Activated CD4-positive, alpha-beta T cell treated with anti-CD3 and anti-CD28 coated beads for 4 hours (primary cell): ENCODE measurements at regions not wholly inside any gene's neighbourhood (a gene's known extent, or its start where the extent isn't known, plus 50 kb on each side); places are given as distances from the start of the nearest gene placed in this dataset.
A peak's percentile ranks its signal among the peaks of the same experiment; 100 is the strongest.

Experiments
- DNase-seq, 2 donors: peaks; one replicate each; pipeline ENCODE4 v3.0.0-alpha.2; 2020

DNA sequence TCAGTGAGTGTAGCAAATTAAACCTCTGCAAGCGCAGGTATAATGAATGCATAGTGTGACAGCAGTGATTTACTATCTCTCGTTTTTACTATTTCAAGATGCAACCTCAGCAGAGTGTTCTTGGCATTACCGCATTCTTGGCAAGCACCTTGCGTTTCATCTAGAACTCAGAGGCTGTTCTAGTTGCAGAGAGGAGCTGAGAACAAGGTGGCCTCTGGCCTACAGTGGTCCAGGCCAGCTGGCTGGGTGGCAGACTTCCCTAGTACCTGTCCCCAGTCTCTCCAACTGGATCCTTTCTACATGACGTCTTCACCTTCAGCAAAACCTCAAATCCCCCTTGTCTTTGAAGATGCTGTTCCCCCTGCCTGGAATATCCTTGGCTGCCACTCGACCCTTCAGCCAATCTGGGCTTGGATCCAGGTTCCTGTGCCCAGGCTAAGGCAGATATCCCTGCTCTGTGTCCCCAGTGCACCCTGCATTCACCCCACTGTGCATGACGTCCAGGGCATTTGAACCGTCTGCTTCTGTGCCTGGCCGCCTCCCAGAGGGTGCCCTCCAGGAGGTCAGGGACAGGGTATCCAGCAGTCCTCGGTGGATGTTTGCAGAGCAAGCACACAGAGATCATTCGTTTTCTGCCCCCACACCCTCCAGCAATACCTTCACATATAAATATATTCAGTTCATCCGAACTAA is 120.4 kb upstream of the CPEB4 start:
- DNase-seq, result no peak

GRCh38 chr5:173768267-173768806 is 119.8 kb upstream of the CPEB4 start:
- no peak for DNase-seq

GRCh38 chr5:173768891-173769290 is 119.3 kb upstream of the CPEB4 start:
- no peak for DNase-seq

GRCh38 chr5:173770637-173771036 is 117.5 kb upstream of the CPEB4 start:
- no peak for DNase-seq

- DNase-seq, result no peak
Observed at GRCh38 chr5:173771121-173771724, 116.9 kb upstream of the CPEB4 start.

- DNase-seq, result no peak
Observed at GRCh38 chr5:173771725-173772383, 116.3 kb upstream of the CPEB4 start.

DNA sequence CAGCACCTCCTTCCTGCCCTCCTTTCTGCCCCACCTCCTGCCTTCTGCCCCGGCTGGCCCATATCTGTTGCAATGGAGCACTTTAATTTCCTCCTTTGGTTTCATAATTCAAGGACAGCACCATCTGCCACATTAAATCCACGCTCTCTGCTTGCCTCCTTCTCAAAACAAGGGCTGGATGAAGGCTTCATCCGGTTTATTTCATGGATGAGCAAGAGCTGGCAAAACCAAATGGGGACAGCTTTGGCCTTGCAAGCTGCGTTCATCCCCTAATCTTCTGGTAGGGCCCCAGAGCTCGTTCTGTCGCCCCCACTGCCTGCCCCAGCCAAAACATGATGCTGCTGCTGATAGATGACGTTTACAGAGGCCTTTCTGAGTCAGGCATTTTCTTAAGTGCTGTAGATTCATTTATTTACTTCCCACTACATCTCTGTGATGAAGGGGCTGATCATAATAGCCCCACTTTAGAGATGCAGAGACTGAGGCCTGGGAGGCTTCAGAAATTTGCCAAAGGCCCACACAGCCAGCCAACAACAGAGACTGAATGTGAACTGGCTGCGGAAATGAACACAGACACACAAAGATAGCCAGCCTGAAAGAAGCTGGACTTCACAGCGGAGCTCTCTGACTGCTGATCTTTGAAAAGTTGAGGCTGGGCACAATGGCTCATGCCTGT is 115.6 kb upstream of the CPEB4 start:
- no peak for DNase-seq

- no peak for DNase-seq
Observed at GRCh38 chr5:173774271-173774761, 113.8 kb upstream of the CPEB4 start.

DNA sequence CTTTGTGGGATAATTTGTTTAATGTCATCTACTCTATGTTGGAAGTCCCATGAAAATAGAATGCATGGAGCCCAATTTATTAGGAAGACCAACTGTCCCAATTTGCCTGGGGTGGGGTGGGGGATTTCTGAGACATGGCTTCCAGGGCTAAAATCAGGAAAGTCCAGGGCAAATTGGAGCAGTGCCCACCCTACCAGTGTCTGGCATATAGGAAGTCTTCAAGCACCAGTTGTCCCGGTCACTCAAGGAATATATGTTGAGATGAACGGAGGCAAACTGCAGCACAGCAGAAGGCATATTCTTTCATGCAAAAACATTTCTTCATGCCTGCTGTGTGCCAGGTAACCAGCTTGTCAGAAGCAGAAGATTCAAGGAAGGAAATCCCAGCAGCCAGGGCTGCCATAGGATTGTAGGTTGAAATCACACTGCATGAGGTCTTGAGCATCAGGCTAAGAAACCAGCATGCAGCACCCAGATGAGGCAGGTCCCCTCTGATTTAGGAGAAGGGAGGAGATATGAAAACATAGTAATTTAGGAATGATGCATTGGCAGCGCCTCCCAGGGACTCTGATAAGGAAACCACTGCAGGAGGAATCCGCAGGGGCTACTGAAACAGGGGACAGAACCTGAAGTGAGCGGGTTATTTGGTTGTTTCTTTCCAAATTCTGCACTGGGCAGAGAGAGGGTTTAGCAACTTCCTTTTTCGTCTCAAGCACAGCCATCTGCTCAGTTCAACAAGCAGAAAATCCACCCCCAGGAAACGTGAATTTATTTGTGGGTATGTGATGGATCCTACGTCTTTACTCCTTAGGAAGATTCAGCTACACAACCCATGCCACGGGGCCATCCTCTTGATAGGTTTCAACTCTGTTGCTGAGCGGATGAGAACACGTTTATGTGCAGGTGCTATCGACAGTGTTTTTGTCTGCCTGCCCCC is 112.6 kb upstream of the CPEB4 start:
- DNase-seq, result no peak

GRCh38 chr5:173777149-173777548 is 111.0 kb upstream of the CPEB4 start:
- no peak for DNase-seq

DNA sequence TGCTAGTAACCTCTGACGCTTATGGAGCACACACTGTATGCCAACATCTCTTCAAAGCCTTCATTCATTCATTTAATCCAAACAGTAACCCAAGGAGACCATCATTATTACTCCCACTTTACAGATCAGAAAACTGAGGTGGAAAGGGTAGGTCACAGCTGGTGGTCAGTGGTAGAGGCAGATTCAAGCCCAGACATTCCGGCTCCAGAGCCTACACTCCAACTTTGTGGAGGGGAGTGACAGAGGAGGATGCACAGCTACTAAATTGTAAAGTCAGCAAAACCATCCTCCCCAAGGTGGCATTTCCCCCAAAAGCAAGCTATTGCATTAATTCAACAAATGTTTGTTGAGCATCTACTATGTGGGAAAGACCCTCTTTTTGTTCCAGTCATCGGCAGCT is 110.5 kb upstream of the CPEB4 start:
- DNase-seq, result no peak

DNA sequence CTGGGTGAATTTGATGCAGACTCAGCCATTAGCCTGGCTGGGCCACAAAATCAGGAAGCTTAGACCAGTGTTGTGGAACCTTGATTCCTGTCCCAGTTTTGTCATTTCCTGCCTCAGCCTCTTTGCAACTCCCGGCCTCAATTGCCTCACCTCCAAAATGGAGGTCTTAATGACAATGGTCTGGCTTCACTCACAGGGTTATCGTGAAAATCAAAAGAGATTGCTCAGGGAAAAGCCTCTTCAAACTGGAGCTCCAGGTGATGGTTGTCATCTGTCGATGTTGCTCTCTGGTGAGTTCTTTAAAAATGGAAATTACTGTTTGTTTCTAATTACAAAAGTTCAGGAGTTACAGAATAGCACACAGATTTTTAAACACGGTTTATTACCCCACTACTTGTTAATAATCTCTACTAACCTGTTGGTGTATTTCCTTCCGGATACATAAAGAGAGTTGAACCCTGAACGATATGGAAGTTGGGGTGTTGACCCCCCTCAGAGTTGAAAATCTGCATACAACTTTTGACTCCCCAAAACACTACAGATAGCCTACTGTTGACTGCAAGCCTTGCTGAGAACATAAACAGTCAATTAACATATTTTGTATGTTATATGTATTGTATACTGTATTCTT is 109.9 kb upstream of the CPEB4 start:
- no peak for DNase-seq

DNA sequence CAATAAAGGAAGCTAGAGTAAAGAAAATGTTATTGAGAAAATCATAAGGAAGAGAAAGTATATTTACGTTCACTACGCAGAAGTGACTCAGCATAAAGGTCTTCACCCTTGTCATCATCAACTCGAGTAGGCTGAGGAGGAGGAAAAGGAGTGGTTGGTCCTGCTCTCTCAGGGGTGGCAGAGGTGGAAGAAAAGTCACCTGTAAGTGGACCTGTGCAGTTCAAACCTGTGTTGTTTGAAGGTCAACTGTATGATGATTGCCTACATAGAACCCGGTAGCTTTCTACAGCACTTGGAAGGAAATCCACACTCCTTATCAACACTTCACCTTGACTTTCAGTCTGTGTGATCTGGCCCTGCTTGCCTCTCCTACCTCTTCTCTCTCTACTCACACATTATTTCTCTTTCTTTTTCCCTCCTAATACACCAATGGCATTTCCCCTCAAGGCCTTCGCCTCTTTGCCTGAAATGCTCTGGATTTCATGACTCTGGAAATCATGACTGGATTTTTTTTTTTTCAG is 109.3 kb upstream of the CPEB4 start:
- no peak for DNase-seq

DNA sequence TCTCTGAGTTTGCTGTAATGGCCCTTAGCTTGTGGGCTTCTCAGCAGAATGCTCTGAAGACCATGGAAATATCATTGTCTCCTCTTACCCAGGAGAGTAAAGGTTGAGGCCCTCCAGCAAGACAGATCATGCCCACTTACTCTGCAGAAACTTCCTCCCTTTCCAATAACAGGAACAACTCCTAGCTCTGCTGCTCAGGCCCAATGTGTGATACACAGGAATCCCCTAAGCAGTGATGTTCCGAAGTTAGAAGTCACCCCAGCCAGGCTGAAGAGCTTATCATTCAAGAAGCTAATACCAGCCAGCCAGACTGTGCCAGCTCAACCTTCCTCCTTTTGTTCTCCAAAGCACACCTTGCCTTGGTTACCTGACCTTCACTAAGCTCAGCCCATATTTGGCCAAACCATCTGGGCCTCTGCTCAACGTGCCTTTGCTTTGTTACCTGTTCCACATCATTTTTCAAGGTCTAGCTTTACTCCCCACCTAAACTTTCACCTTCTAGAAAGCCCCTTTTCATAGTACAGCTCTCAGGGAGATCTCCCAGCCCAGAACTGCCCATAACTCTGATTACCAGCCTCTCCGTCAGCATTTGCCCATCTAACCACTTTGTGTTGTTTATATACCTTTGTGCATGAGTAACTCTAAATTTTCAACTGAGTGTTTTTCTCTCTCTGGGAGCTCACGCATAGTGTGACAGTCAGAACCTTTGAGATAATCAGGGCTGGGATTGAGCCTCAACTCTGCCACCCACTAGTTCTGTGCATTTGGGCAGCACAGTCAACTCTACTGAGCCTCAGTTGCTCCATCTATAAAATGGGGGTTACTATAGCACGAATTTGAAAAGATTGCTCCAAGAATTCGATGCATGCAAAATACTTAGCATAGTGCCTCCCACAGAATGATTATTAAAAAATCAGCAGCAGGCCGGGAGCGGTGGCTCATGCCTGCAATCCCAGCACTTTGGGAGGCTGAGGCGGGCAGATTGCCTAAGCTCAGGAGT is 107.6 kb upstream of the CPEB4 start:
- no peak for DNase-seq

GRCh38 chr5:173781432-173781815 is 106.7 kb upstream of the CPEB4 start:
- no peak for DNase-seq

- DNase-seq, result peak; percentile 75 to 76
Observed at GRCh38 chr5:173781816-173782670, 106.1 kb upstream of the CPEB4 start.

- no peak for DNase-seq
Observed at GRCh38 chr5:173782671-173783101, 105.5 kb upstream of the CPEB4 start.

- no peak for DNase-seq
Observed at GRCh38 chr5:173783371-173783770, 104.8 kb upstream of the CPEB4 start.

DNA sequence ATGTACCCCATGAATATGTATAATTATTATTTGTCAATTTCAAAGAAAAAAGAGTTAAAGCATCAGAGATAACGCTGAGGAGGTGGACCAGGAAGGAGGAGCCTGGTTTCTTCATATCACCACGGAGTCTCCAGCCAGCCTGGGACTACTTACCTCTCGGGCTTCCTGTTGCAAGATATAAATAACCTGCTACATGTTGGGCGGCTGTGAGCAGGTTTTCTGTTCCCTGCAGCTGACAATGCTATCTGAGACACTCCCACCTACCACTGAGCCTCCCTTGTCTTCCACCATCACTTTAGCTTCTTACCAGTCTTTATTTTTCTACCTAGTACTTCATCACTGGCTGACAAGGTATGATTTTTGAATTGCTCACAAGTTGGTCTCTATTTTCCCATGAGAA is 102.7 kb upstream of the CPEB4 start:
- DNase-seq, result no peak
